Stimulated activated CD4-positive, alpha-beta T cell treated with anti-CD3 and anti-CD28 coated beads, Interleukin-1b, Interleukin-23, amount 100 ng/mL, for 48 hours (primary cell): ENCODE measurements at regions not wholly inside any gene's neighbourhood (a gene's known extent, or its start where the extent isn't known, plus 50 kb on each side); places are given as distances from the start of the nearest gene placed in this dataset.

Source experiments
- DNase-seq: peaks from one replicate; pipeline ENCODE4 v3.0.0-alpha.2; 2020

DNA sequence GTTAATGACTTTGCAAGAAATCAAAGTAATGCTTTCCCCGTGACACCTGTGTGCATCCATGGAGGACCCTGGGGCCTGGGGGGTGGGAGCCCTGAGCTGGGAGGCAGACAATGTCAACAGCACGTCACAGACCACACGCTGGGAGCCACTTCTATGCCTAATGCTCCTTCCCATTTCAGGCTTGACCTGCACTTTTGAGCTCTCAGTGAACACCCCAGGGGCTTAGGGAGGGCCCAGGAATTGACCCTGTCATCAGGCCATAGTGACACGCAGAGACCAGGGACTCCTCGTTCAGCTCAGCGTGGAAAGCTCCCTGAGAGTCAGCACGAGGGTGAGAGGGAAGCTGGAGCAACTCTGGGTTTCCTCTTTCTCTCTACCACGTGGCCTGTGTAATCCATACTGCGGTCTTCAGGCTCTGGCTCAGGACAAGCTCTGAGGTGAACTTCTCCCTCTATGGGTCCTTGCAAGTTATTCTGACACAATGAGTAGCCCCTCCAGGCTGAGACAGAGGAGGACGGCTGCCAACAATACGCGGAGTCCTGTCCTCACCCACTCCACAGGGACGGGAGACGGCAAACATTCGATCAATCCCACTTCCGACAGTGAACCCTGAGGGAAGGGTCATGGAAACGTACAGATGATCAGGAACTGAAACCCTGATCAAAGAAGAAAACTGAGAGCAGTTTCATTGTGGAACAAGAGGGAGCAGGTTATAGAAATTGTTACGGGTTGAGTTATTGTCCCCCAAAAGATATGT, 130.8 kb upstream of the IRX4 start:
- no peak for DNase-seq

DNA sequence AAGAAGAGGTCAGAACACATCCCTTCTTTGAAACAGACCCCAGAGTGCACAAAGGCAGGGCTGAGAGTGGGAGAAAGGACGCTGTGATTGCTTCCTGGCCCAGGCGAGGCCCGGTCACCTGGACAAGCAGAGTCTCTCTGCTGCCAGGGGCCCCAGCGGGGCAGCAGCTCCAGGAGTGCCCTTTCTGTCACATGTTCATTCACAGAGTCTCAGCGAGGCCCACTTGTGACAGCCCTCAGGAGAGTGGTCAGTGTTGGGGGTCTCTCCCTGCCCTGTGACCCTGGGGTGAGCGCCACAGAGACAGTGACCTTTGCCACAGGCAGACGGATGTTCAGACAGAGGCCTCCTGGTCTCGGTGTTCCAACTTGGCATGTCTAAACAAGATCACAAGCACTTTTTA, 130.2 kb upstream of the IRX4 start:
- DNase-seq: no peak

DNA sequence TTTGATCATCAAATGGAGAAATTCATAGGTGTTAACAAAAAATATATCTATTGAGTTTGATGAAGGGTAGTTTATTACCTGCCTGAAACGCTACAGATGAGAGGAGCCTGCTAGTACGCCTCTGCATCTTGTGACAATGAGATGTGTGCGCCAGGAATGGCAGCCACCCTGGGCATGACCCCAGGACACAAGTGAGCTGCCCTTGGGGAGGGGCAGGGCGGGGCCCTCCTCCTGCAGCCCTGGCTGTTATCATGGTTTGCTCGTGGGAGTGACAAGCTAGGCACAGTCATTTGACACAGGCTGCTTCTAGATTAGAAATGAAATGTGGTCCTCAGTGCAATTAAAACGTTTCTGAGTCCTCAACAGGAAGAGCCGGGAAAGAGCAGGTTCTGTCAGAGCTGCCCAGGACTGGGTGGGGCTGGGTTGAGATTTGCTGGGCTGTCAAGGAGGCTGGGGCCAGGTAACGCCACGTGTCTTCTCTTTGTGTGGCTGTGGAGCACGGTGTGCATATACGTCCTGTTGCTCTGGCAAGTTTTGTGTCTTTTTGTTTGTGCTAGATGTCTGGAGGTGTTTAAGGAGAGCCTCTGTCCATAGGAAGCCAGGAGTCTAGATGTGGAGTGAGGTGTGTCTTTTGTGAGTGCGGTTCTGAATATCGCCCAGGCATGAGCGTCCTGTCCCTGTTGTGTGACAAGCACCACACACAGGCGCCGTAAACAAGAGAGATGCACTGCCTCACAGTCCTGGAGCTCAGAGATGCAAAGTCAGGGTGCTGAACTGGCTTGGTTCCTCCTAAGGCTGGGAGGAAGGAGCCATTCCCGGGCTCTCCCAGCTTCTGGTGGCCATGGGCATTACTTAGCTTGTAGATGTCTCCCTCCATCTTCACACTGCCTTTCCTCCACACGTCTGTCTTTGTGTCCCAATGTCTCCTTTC, 129.0 kb upstream of the IRX4 start:
- DNase-seq: no peak

DNA sequence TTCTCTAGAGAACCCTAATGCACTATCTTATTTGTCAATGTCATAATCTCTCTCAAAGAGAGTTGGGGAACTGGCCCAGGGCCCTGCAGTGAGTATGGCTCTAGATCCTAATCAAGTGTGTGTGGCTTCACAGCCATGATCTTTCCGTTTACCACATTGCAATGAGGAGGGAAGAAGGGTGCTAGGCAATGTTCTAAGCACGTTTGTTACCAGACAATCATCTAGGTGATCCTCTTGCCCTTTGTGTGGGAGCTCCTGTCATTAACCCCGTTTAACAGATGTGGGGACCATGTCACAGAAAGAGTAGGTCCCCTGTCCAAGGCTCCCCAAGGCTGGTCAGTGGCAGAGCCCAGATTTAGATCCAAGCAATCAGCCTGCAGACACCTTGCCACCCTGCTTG, 128.2 kb upstream of the IRX4 start:
- no peak for DNase-seq

DNA sequence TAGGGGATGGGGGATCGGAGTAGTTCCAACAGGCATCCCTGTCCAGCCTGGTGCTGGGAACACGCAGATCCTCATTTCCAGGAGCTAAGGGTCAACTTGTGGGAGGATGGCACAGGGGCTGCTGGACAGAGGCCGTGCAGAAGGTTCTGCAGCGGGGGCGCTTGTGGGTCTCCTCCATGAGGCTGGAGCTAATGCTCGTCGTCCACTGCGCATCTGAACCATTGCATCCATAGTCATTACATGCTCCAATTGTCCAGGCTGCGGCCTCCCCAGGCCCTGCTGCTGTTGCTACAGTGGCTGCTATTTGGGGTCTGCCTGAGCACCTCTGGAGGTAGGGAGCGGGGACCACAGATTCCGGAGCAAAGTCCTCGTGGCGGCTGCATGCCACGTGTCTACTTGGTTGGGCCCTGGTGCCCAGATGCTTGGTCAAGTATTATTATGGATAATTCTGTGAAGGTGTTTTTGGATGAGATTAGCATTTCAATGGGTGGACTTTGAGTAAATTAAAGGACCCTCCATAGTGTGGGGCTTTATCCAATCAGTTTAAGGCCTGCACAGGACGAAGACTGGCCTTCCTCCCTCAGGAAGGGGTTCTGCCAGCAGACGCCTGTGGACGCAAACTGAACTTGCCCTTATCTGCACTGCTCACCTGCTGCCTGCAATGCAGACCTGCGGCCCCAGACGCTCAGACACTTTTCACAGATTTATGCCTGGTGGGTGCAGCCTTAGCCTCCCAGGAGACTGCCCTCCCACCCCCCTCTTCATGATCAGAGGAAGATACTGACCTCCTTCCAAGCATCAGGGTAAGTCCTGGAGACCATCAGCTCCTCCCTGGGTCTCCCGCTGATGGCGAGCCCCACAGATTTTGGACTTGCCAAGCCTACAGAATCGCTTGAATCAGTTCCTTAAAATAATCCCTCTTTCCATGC, 127.5 kb upstream of the IRX4 start:
- DNase-seq: no peak

DNA sequence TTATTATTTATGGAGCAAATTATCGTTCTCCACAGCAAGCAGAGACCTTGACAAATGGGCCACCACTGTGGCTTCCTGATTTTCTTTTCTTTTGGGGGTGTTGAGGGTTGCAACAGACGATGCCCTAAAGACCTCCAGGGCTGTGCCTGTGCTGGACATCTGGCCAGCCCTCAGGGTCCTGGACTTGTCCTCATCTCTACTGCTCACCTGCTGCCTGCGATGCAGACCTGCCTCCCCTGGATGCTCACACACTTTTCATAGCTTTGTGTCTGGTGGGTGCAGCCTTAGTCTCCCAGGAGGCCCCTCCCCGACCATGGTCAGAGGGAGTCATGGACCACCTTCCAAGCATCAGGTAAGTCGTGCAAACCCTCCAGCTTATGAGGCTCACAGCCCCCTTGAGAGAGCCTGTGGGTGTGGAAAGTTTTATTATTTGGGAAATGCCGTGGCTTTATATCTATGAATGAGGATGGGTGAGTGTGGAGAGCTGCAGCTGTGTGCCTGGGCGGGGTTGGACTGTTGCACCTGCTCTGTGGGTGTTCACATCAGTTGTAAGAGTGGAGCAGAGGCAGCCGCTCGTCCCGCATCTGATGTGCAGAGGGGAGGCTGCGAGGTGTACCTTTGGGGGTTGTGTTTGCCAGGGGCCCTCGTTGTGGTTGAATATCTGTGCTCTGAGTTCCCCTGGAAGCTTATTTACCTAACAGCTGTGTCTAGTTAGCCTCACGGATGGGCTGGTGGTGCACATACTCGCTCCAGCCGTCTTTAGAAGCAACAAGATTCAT, 126.3 kb upstream of the IRX4 start:
- no peak for DNase-seq

DNA sequence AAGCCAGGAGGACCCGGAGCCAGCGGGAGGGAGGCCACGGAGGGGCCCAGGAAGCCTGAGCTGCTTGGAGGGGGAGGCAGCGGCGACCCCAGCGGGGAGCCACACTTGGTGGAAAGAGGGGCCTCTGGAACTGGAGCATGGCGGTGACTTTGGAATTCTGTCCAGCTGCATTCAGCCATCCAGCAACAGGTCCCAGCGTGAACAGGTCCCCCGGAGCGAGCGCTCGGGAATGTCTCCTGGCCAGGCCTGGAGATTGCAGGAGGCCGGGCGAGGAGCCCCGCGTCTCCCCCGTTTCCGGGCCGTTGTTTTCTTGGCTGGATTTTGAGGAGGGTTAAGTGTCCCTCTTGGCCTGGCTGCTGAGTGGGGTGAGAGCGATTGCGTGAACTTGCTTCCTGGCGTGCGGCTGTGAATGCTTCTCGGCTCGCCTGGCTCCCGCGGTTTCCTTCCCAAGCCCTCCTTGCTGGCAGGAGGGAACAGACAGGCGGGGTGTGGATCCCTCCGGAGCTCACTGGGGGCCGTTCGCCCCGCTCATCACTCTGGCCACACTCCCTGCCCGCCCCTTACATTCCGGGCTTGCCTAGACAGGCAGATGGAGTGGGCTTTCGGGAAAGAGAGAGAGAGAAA, 125.3 kb upstream of the IRX4 start:
- DNase-seq: no peak

DNA sequence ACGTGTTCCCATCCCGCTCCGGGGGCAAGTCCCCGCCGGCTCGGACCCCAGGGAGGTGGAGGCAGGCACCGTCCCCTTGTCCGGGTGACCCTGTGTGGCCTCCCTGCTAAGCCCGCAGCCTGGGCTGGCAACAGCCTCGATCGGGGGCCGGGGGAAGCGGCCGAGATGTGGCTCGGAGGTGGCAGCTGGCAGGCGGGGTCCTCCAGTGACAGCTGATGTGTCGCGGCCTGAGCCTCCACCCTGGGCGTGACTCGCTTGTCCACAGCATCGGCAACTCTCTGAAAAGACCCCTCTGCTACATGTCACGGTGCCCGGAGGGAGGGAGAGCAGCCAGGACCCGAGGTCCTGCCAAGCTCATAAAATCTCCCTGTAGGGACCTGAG, 124.8 kb upstream of the IRX4 start:
- no peak for DNase-seq

DNA sequence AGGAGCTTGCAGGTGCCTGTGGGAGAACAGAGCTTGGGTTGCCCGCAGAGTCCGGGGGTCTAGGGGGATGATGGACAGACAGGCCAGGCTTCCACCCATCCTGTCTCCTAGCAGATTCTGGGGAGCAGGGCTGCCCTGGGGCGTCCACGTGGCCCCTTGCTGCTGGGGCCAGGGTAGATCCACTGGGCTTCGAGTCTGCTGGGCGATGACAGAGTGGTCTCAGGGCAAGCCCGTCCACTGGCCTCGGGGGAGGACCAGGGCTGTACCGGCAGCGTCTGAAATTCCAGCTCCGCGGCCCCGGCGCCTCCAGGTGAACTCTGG, 124.2 kb upstream of the IRX4 start:
- no peak for DNase-seq

DNA sequence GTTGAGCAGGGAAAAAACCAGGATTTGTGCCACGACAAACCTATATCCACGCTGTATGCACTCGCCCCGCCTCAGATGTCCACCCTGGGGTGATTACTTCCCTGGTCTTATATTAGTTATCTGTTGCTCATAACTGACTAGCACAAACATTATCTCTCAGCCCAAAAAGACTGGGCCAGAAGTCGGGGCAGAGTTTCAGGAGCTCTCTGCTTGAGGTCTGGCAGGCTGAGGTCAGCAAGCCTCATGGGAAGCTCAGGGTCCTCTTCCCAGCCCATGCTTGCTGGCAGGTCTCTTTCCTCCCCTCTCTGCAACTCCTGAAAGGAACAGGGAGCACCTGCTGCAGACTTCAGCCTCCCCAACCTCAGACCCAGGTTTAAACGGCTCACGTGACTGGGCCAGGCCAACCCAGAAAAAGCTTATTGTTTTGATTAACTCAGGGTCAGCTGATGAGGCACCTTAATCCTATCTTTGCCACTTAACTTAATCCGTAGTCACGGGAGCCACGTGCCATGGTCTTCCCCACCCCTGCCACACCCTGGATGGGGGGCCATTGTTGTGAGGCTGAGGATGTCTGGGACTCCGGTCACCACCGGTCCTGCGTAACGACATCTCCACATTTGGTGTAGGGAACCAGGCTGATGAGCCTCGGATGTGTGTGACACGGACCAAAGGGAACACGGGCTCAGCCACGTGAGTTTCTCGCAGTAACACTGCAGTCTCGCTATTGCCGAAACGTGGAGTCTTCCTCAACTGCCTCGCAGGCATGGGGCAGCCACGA, 123.7 kb upstream of the IRX4 start:
- no peak for DNase-seq

DNA sequence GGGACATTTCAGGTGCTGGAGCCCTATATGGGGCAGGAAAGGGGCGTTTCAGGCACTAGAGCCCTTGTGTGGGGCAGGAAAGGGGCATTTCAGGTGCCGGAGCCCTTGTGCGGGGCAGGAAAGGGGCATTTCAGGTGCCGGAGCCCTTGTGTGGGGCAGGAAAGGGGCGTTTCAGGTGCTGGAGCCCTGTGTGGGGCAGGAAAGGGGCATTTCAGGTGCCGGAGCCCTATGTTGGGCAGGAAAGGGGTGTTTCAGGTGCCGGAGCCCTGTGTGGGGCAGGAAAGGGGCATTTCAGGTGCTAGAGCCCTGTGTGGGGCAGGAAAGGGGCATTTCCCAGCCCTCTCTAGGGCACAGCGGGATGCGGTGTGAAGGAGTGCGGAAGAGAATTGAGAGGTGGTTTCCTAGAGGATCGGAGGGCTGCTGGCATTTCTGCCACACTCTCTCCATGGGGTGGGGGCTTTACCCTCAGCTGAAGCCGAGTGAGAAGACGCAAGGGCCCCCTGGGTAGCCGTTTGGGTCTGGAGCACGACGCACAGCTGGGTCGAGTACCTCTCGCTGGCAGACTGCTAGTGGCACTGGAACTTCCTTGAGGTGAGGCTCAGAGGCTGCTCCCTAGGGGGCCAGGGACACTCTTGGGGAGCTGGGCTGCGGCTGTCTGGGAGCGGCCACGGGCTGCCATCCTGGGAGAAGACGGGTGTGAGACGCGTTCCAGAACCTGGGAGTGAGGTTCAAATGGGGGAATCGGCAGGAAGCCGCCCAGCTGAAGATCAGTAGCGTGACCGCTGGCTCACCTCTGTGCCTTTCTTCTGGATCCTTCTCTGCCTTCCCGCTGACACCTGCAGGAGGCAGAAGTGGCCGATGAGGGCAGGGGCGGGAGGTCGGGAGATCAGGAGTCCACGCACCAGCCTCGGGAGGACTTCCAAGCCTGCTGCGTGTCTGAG, 122.6 kb upstream of the IRX4 start:
- DNase-seq: no peak

DNA sequence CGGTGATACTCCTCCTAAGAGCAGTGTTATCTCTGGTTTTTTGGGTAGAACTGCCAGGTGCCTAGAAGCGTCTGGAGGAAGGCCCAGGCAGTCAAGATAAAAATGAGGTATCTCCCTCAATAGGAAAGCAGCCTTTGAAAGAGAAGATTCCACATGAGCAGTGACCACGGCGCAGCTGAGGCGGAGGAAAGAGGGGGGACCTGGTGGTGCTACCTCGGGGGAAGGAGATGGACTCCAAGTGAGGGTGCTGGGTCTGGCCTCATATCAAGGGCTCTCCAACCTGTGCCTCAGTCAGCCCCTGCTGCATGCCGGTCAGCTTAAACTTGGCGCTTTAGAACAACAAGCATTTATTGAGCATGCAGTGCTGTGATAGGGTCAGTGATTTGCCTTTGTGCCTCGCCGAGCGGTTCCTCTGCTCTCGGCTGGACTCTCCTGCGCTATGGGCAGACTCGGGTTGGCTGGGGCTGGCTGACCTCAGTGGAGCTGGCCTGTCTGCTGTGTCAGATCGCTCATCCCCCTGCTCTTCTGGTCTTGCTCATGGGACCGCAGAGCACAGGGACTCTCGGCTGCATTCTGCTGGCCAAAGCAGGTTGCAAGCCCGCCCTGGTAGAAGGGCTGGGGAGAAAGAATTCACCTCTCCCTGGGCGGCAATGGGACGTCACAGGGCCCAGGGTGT, 121.1 kb upstream of the IRX4 start:
- DNase-seq: no peak

DNA sequence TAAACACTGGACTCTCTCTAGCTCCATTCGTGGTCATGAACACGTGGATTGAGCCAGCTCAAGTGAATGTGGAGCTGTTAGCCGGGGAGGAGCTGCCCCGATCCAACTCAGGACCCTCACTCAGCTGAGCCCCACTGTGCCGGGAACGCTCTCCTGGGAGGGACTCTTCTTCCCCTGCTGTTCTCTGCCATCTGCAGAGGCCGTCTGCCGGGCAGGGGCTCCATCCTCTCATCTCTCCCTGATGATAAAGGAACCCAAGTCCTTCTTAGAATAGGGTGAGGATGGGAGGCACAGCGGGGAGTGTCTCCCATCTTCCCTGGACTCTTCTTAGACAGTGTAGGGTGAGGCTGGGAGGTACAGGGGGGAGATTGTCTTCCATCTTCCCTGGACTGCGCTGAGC, 120.5 kb upstream of the IRX4 start:
- no peak for DNase-seq

DNA sequence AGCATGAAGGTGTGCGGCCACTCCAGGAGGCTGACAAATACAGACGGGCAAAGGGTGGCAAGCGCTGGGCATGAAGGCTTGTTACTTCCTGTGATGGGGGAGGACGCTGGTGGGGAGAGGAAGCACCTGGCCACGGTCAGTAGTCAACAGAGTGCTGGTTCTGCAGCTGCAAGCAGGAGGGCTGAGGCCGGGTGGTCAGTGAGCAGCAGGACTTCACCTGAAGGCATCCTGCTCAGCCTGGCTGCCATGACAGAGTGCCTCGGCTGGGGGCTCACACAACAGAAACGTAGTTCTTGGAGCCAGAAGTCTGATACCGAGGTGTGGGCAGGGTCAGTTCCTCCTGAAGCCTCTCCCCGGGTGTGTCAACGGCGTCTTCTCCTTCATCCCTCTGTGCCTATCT, 118.6 kb upstream of the IRX4 start:
- no peak for DNase-seq

DNA sequence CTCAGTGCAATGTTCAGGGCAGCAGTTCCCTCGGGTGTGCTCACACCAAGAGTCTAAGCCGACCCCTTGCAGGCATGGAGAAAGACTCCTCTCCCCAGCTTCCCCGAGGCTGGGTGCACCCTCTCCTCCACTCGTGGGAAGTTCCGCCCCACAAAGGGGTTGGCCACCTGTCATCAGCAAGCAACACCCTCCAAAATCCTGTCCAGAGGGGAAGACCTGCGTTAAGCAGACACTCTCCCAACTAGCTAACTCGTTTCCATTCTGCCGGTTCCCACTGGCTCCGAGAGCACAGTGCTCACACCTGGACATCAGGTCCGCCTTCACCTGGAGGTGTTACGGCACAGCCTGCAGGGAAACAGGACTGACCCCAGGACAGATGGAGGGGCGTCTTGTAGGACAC, 117.9 kb upstream of the IRX4 start:
- no peak for DNase-seq

DNA sequence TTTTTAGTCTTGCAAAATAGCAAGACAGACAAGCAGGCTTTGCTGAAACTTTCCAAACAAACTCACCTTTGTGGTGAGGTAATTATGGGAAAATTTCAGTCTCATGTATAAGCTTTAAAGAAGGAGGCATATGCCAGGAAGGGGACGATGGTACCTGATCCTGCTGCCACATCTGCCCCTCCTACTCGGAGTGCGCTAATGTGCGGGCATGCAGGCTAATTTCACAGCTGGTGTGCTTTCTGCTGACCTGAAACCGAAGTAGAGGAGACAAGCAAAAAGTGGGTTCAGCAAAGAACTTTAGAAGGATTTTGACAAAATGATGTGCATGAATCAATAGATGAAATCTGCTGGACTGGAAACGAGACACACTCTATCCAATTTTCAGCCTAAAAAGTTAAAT, 117.1 kb upstream of the IRX4 start:
- no peak for DNase-seq

DNA sequence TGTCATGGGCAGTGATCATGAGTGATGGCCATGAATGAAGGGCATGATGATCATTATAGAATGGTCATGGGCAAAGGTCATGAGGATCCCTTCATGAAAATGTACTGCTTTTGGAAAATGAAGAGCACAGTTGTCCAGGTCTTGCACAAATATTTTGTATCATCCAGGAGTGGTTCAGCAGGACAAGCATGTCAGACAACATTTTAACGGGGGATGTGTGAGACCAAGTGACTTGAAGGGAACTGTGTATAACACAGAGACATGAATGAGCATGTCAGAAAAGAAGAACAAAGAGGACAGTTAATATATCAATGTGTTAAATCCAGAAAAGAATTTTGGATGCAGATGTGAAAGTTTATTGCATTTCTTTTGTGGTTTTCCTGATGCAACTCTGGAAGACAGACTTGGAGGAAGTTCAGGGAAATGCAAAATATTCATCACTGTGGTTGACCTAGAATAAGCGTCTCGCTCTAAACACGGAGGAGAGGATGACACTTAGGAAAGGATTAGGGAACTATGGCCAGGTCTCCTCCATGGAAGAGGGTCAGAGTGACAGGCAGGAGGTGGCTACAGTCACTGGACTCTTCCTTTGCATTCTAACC, 116.1 kb upstream of the IRX4 start:
- DNase-seq: no peak

DNA sequence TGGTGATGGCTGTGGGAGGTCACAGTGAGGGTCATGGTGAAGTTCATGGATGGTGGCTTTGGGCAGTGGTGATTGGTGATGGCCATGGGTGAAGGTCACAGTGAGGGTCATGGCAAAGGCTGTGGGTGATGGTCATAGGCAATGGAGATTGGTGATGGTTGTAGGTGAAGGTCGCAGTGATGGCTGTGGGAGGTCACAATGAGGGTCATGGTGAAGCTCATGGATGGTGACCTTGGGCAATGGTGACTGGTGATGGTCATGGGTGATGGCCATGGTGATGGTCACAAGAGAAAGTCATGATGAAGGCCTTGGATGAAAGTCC, 115.6 kb upstream of the IRX4 start:
- DNase-seq: no peak

DNA sequence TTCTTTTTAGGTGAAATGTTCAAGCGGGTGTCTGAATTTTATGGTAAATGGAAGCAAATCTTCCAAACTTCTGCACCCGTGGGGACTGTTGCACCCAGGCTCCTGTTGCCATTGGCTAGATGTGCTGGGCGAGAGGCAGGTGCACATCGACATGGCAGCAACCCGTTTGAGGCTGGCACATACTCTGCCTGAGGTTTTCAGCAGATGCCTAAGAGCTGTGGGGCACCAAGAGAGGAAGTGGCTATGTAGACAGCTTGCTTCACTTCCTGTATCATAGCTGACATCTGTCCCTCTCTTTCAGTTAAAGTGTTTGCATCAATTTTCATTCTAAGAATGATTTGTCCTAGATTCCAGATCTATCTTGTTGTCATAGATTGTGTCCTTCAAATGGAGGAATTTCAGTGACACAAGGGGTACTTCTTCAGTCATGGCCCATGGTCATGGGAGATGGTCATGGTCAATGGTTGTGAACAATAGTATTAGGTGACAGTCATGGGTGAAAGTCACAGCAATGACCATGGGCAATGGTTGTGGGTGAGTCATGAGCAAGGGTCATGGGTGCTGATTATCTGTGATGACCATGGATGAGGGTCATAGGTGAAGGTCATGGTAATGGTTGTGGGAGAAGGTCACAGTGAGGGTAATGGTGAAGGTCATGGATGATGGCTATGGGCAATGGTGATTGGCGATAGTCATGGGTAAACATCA, 115.1 kb upstream of the IRX4 start:
- DNase-seq: no peak
